CD14-positive monocyte (primary cell): ENCODE measurements at regions not wholly inside any gene's neighbourhood (a gene's known extent, or its start where the extent isn't known, plus 50 kb on each side); places are given as distances from the start of the nearest gene placed in this dataset.

ENCODE experiments used
- DNase-seq, 3 donors: peaks; one replicate each; pipeline ENCODE4 v3.0.0-alpha.2; 2011 to 2022
- H2AFZ ChIP-seq: 2 replicates; pipeline ENCODE4 v1.6.0; 2012; ENCODE audit warnings: mild to moderate bottlenecking, low read depth, low read length, inconsistent platforms; ENCODE audit not compliant: insufficient read depth, poor library complexity, severe bottlenecking
- H3K27ac ChIP-seq, 2 donors: 1 replicate in 1 of 2; 2 replicates in 1 of 2; pipeline ENCODE4 v1.5.1; 2012 to 2013; ENCODE audit warnings: low read length in 2 of 2, control low read depth in 1 of 2, inconsistent platforms in 1 of 2, low read depth in 1 of 2, mild to moderate bottlenecking in 1 of 2
- H3K27me3 ChIP-seq, 2 donors: one replicate each; pipeline versions ENCODE4 v1.6.0 to v1.6.1; 2011 to 2013; ENCODE audit warnings: low read length in 2 of 2; ENCODE audit not compliant: control insufficient read depth in 2 of 2, insufficient read depth in 2 of 2
- H3K36me3 ChIP-seq, 2 donors: replicated peaks in 1 of 2; 1 replicate in 1 of 2; 2 replicates in 1 of 2; pipeline versions ENCODE4 v1.5.1 to v1.6.1; 2012 to 2013; ENCODE audit warnings: low read length in 2 of 2, control low read depth in 1 of 2, inconsistent platforms in 1 of 2, mild to moderate bottlenecking in 1 of 2; ENCODE audit not compliant: insufficient read depth in 2 of 2, control insufficient read depth in 1 of 2
- H3K4me1 ChIP-seq, 2 donors: 1 replicate in 1 of 2; 2 replicates in 1 of 2; pipeline versions ENCODE4 v1.5.1 to v1.6.1; 2012 to 2013; ENCODE audit warnings: low read length in 2 of 2, control low read depth in 1 of 2, inconsistent platforms in 1 of 2, mild to moderate bottlenecking in 1 of 2, moderate library complexity in 1 of 2; ENCODE audit not compliant: insufficient read depth in 2 of 2, control insufficient read depth in 1 of 2
- H3K4me2 ChIP-seq: replicated peaks from 2 replicates; pipeline ENCODE3; 2012; ENCODE audit warnings: low read length, moderate library complexity, mild to moderate bottlenecking; ENCODE audit not compliant: poor library complexity, severe bottlenecking; ENCODE audit errors: extremely low read depth
- H3K4me3 ChIP-seq, 3 experiments: fragments of 200-600 bp in 1 of 3; sonication (generic) in 1 of 3; replicated peaks in 1 of 3; 1 replicate in 2 of 3; 2 replicates in 1 of 3; pipeline ENCODE4 v1.5.1; 2011 to 2013; ENCODE audit warnings: low read length in 3 of 3, mild to moderate bottlenecking in 3 of 3, control low read depth in 2 of 3, low read depth in 2 of 3, inconsistent platforms in 1 of 3, moderate library complexity in 1 of 3
- H3K79me2 ChIP-seq: 2 replicates; pipeline ENCODE4 v1.6.0; 2012; ENCODE audit warnings: mild to moderate bottlenecking, control low read depth, inconsistent platforms, low read length, moderate library complexity; ENCODE audit not compliant: insufficient read depth
- H3K9ac ChIP-seq: 2 replicates; pipeline ENCODE4 v1.6.0; 2017; ENCODE audit warnings: low read length, mild to moderate bottlenecking; ENCODE audit not compliant: insufficient read depth, poor library complexity, severe bottlenecking
- H3K9me3 ChIP-seq, 2 donors: replicated peaks in 1 of 2; 1 replicate in 1 of 2; 2 replicates in 1 of 2; pipeline versions ENCODE4 v1.5.1 to v1.6.1; 2012 to 2013; ENCODE audit warnings: low read length in 2 of 2, control low read depth in 1 of 2; ENCODE audit not compliant: control insufficient read depth in 1 of 2, insufficient read depth in 1 of 2
- H4K20me1 ChIP-seq: 2 replicates; pipeline ENCODE4 v1.6.0; 2012; ENCODE audit warnings: mild to moderate bottlenecking, low read length, control low read depth, moderate library complexity; ENCODE audit not compliant: insufficient read depth
- H3K27ac Mint-ChIP-seq, 7 donors: one replicate each; pipeline ENCODE4 v1.8.0; 2020; ENCODE audit warnings: mild to moderate bottlenecking in 7 of 7, mixed read lengths in 7 of 7, moderate library complexity in 6 of 7, inconsistent platforms in 2 of 7
- H3K27me3 Mint-ChIP-seq, 3 donors: one replicate each; pipeline ENCODE4 v1.8.0; 2021 to 2022; ENCODE audit warnings: low read depth in 3 of 3, mild to moderate bottlenecking in 3 of 3, mixed read lengths in 3 of 3, moderate library complexity in 3 of 3, inconsistent platforms in 1 of 3
- H3K36me3 Mint-ChIP-seq, 2 donors: one replicate each; pipeline ENCODE4 v1.8.0; 2020; ENCODE audit warnings: mixed read lengths in 2 of 2, inconsistent platforms in 1 of 2, mild to moderate bottlenecking in 1 of 2
- H3K4me1 Mint-ChIP-seq: one replicate; pipeline ENCODE4 v1.8.0; 2020; ENCODE audit warnings: mild to moderate bottlenecking, mixed read lengths
- H3K4me3 Mint-ChIP-seq, 2 donors: one replicate each; pipeline ENCODE4 v1.8.0; 2020; ENCODE audit warnings: mild to moderate bottlenecking in 2 of 2, mixed read lengths in 2 of 2, moderate library complexity in 1 of 2
- H3K9me3 Mint-ChIP-seq, 7 donors: one replicate each; pipeline ENCODE4 v1.8.0; 2020 to 2022; ENCODE audit warnings: mixed read lengths in 7 of 7, mild to moderate bottlenecking in 6 of 7, moderate library complexity in 6 of 7, inconsistent platforms in 2 of 7
- CTCF ChIP-seq: fragments of 200-600 bp; IDR thresholded peaks from one replicate; pipeline ENCODE4 v1.8.0; 2022; ENCODE audit warnings: antibody characterized with exemption, mild to moderate bottlenecking
- WGBS: methylation state at CpG from one replicate; pipeline ENCODE4 v1.1.5; 2013; ENCODE audit warnings: missing lambda C conversion rate; ENCODE audit not compliant: insufficient coverage; 5-methylcytosine and 5-hydroxymethylcytosine counted together
- intact Hi-C, 2 donors: fragments of 100-400 bp; cut with micrococcal nuclease; formaldehyde crosslinking; loops; one replicate each; pipeline versions ENCODE4 v1.15.0 to v1.15.1; 2023

- H3K4me1 Mint-ChIP-seq, result no peaks in the 10 kb centered on the region
- no CpG with 5 or more reads among the region's 2 CpGs for WGBS
- H3K27me3 Mint-ChIP-seq, result no peaks in the 10 kb centered on the region
- no peak overlapping the region for H3K4me3 Mint-ChIP-seq
- H3K79me2 ChIP-seq, result no peaks in the 10 kb centered on the region
- no peaks in the 10 kb centered on the region for H3K27me3 ChIP-seq
- peaks cover 0 to 32% (median 7%) of the 10 kb centered on the region in 7 donors for H3K9me3 Mint-ChIP-seq
- no peak overlapping the region for H3K27ac ChIP-seq
- peaks cover 0 to 7% of the 10 kb centered on the region in 2 donors for H3K9me3 ChIP-seq
- no peak overlapping the region for H3K4me3 ChIP-seq
- TF ChIP-seq CTCF, result no peak
- no peak overlapping the region for H3K4me2 ChIP-seq
- no peak overlapping the region for H3K27ac Mint-ChIP-seq
- intact Hi-C loops, result no loop called here
- H3K9ac ChIP-seq, result no peak overlapping the region
- no peak for DNase-seq
- no peaks in the 10 kb centered on the region for H3K36me3 ChIP-seq
- H3K36me3 Mint-ChIP-seq, result no peaks in the 10 kb centered on the region
- H2AFZ ChIP-seq, result no peak overlapping the region
- H4K20me1 ChIP-seq, result no peaks in the 10 kb centered on the region
- no peaks in the 10 kb centered on the region for H3K4me1 ChIP-seq
Observed at GRCh38 chr3:181948286-181948685, 236.6 kb downstream of the SOX2 start.

- H3K4me1 Mint-ChIP-seq, result no peaks in the 10 kb centered on the region
Observed at GRCh38 chr3:181952221-181952620, 240.5 kb downstream of the SOX2 start.

More at GRCh38 chr3:181952221-181952620, 240.5 kb downstream of the SOX2 start:
- no peak overlapping the region for H3K27ac Mint-ChIP-seq
- no peaks in the 10 kb centered on the region for H3K36me3 Mint-ChIP-seq
- no peaks in the 10 kb centered on the region for H4K20me1 ChIP-seq
- no peak for DNase-seq
- H2AFZ ChIP-seq, result no peak overlapping the region
- H3K9me3 ChIP-seq, result peaks cover 0 to 9% of the 10 kb centered on the region in 2 donors
- H3K27me3 ChIP-seq, result no peaks in the 10 kb centered on the region
- H3K27me3 Mint-ChIP-seq, result no peaks in the 10 kb centered on the region
- H3K27ac ChIP-seq, result no peak overlapping the region
- no peak overlapping the region for H3K4me3 Mint-ChIP-seq
- intact Hi-C loops, result no loop called here
- TF ChIP-seq CTCF, result no peak
- H3K9ac ChIP-seq, result no peak overlapping the region
- 87% methylated on average over 3 of the region's 5 CpGs for WGBS
- no peak overlapping the region for H3K4me3 ChIP-seq
- no peaks in the 10 kb centered on the region for H3K36me3 ChIP-seq
- H3K4me2 ChIP-seq, result no peak overlapping the region
- H3K4me1 ChIP-seq, result no peaks in the 10 kb centered on the region
- H3K9me3 Mint-ChIP-seq, result peaks cover 1 to 14% (median 5%) of the 10 kb centered on the region in 7 donors
- no peaks in the 10 kb centered on the region for H3K79me2 ChIP-seq
